ENCODE measurements at regions not wholly inside any gene's neighbourhood (a gene's known extent, or its start where the extent isn't known, plus 50 kb on each side); places are given as distances from the start of the nearest gene placed in this dataset.

GRCh38 chr13:84080748-84081530, 198.7 kb upstream of the SLITRK1 start:
- no peak for FAIRE-seq

GRCh38 chr13:84077271-84077670, 195.0 kb upstream of the SLITRK1 start:
- no peak for FAIRE-seq
- DNase-seq (ENCODE audit: insufficient read length, low spot score), result no peak
- no peak for TF ChIP-seq PAX5 (IDR thresholded peaks at IDR 0.05; ENCODE audit: insufficient read depth, low read length, severe bottlenecking)
- no peak for TF ChIP-seq TAF1 (IDR thresholded peaks at IDR 0.05; ENCODE audit: low read depth, low read length)
- TF ChIP-seq POU2F2 (IDR thresholded peaks at IDR 0.05; ENCODE audit: low read depth, low read length), result no peak
- no peak for TF ChIP-seq POLR2AphosphoS5 (IDR thresholded peaks at IDR 0.05; ENCODE audit: low read depth, low read length)
- TF ChIP-seq POLR2A (IDR thresholded peaks at IDR 0.05; ENCODE audit: low read depth, low read length), result no peak
- TF ChIP-seq SPI1 (IDR thresholded peaks at IDR 0.05; ENCODE audit: low read depth, low read length), result no peak

More at GRCh38 chr13:84080748-84081530, 198.7 kb upstream of the SLITRK1 start:
- TF ChIP-seq PAX5 (IDR thresholded peaks at IDR 0.05; ENCODE audit: insufficient read depth, low read length, severe bottlenecking) (no peak), POU2F2 (IDR thresholded peaks at IDR 0.05; ENCODE audit: low read depth, low read length) (no peak), POLR2A (IDR thresholded peaks at IDR 0.05; ENCODE audit: low read depth, low read length) (no peak), POLR2AphosphoS5 (IDR thresholded peaks at IDR 0.05; ENCODE audit: low read depth, low read length) (no peak), TAF1 (IDR thresholded peaks at IDR 0.05; ENCODE audit: low read depth, low read length) (no peak), SPI1 (IDR thresholded peaks at IDR 0.05; ENCODE audit: low read depth, low read length) (no peak)
- DNase-seq (ENCODE audit: insufficient read length, low spot score), result no peak

- no peak for DNase-seq (ENCODE audit: insufficient read length, low spot score)
- TF ChIP-seq POLR2AphosphoS5 (IDR thresholded peaks at IDR 0.05; ENCODE audit: low read depth, low read length) (no peak), TAF1 (IDR thresholded peaks at IDR 0.05; ENCODE audit: low read depth, low read length) (no peak), POLR2A (IDR thresholded peaks at IDR 0.05; ENCODE audit: low read depth, low read length) (no peak), POU2F2 (IDR thresholded peaks at IDR 0.05; ENCODE audit: low read depth, low read length) (no peak), PAX5 (IDR thresholded peaks at IDR 0.05; ENCODE audit: insufficient read depth, low read length, severe bottlenecking) (no peak), SPI1 (IDR thresholded peaks at IDR 0.05; ENCODE audit: low read depth, low read length) (no peak)
- FAIRE-seq, result no peak
These were observed 194.0 kb upstream of the SLITRK1 start for GRCh38 chr13:84076280-84076679.

- DNase-seq (ENCODE audit: insufficient read length, low spot score) (no peak), FAIRE-seq (no peak)
- no peak for TF ChIP-seq SPI1 (IDR thresholded peaks at IDR 0.05; ENCODE audit: low read depth, low read length)
- TF ChIP-seq POU2F2 (IDR thresholded peaks at IDR 0.05; ENCODE audit: low read depth, low read length), result no peak
- TF ChIP-seq TAF1 (IDR thresholded peaks at IDR 0.05; ENCODE audit: low read depth, low read length), result no peak
- TF ChIP-seq POLR2A (IDR thresholded peaks at IDR 0.05; ENCODE audit: low read depth, low read length), result no peak
- no peak for TF ChIP-seq PAX5 (IDR thresholded peaks at IDR 0.05; ENCODE audit: insufficient read depth, low read length, severe bottlenecking)
- no peak for TF ChIP-seq POLR2AphosphoS5 (IDR thresholded peaks at IDR 0.05; ENCODE audit: low read depth, low read length)
These were observed 168.3 kb upstream of the SLITRK1 start for GRCh38 chr13:84050536-84050935.

DNA sequence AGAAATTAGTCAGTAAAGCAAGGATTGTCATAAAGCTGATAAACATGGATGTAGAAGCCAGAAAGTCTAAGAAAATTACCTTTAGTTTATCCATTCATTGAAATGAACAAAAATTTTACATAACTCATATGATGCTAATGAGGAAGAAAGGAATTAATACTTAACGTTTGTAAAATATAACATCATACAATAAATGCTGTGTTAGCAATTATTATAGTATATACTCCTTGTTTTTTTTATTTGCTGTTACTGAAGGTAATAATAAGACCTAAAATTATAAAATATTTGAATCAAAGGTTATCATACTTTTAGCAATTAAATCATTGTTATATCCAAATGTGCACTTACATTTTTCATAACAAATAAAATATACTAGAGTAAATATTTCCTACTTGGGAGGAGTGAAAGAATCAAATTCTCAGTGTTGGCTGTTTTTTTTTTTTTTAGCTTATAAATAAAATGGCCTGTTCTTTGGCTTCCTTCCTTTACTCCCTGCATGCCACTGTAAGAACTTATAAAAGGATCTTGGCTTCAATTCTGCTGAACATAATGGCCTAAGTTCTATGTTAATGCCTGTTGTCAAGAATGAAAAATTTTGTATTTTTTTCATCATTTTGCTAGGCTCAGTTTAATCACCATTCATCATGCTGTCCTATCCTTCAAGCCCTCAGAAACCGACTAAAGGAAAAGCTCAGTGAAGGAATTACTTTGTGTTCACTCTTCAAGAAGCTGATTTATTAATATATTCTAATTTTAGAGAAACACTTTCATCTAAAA, 167.4 kb upstream of the SLITRK1 start:
- DNase-seq (ENCODE audit: insufficient read length, low spot score) (no peak), FAIRE-seq (no peak)
- TF ChIP-seq POLR2A (IDR thresholded peaks at IDR 0.05; ENCODE audit: low read depth, low read length) (no peak), POLR2AphosphoS5 (IDR thresholded peaks at IDR 0.05; ENCODE audit: low read depth, low read length) (no peak), PAX5 (IDR thresholded peaks at IDR 0.05; ENCODE audit: insufficient read depth, low read length, severe bottlenecking) (no peak), SPI1 (IDR thresholded peaks at IDR 0.05; ENCODE audit: low read depth, low read length) (no peak), TAF1 (IDR thresholded peaks at IDR 0.05; ENCODE audit: low read depth, low read length) (no peak), POU2F2 (IDR thresholded peaks at IDR 0.05; ENCODE audit: low read depth, low read length) (no peak)

- DNase-seq (ENCODE audit: insufficient read length, low spot score) (no peak), FAIRE-seq (no peak)
- TF ChIP-seq SPI1 (IDR thresholded peaks at IDR 0.05; ENCODE audit: low read depth, low read length) (no peak), POLR2A (IDR thresholded peaks at IDR 0.05; ENCODE audit: low read depth, low read length) (no peak), PAX5 (IDR thresholded peaks at IDR 0.05; ENCODE audit: insufficient read depth, low read length, severe bottlenecking) (no peak), POLR2AphosphoS5 (IDR thresholded peaks at IDR 0.05; ENCODE audit: low read depth, low read length) (no peak), POU2F2 (IDR thresholded peaks at IDR 0.05; ENCODE audit: low read depth, low read length) (no peak), TAF1 (IDR thresholded peaks at IDR 0.05; ENCODE audit: low read depth, low read length) (no peak)
These were observed 162.5 kb upstream of the SLITRK1 start for GRCh38 chr13:84044805-84045204.

- TF ChIP-seq SPI1 (IDR thresholded peaks at IDR 0.05; ENCODE audit: low read depth, low read length) (no peak), POLR2AphosphoS5 (IDR thresholded peaks at IDR 0.05; ENCODE audit: low read depth, low read length) (no peak), POU2F2 (IDR thresholded peaks at IDR 0.05; ENCODE audit: low read depth, low read length) (no peak), POLR2A (IDR thresholded peaks at IDR 0.05; ENCODE audit: low read depth, low read length) (no peak), TAF1 (IDR thresholded peaks at IDR 0.05; ENCODE audit: low read depth, low read length) (no peak), PAX5 (IDR thresholded peaks at IDR 0.05; ENCODE audit: insufficient read depth, low read length, severe bottlenecking) (no peak)
- DNase-seq (ENCODE audit: insufficient read length, low spot score), result no peak
These were observed 155.7 kb upstream of the SLITRK1 start for GRCh38 chr13:84038001-84038400.

GRCh38 chr13:84032116-84032515, 149.8 kb upstream of the SLITRK1 start:
- FAIRE-seq, result no peak
- no peak for TF ChIP-seq PAX5 (IDR thresholded peaks at IDR 0.05; ENCODE audit: insufficient read depth, low read length, severe bottlenecking)
- TF ChIP-seq SPI1 (IDR thresholded peaks at IDR 0.05; ENCODE audit: low read depth, low read length), result no peak
- no peak for TF ChIP-seq POLR2A (IDR thresholded peaks at IDR 0.05; ENCODE audit: low read depth, low read length)
- no peak for TF ChIP-seq TAF1 (IDR thresholded peaks at IDR 0.05; ENCODE audit: low read depth, low read length)
- TF ChIP-seq POU2F2 (IDR thresholded peaks at IDR 0.05; ENCODE audit: low read depth, low read length), result no peak
- TF ChIP-seq POLR2AphosphoS5 (IDR thresholded peaks at IDR 0.05; ENCODE audit: low read depth, low read length), result no peak
- no peak for DNase-seq (ENCODE audit: insufficient read length, low spot score)

More at GRCh38 chr13:84038001-84038400, 155.7 kb upstream of the SLITRK1 start:
- FAIRE-seq, result no peak

DNA sequence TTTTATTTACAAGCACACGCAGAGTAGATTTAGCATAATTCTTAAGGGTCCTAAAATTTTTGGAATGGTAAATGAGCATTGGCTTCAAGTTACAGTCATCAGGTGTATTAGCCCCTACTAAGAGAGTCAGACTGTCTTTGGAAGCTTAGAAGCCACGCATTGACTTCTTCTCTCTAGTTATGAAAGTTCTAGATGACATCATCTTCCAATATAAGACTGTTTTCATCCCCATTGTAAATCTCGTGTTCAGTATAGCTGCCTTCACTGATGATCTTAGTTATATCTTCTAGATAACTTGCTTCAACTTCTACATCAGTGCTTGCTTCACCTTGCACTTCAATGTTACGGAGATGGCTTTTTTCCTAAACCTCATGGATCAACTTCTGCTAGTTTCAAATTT, 148.8 kb upstream of the SLITRK1 start:
- TF ChIP-seq SPI1 (IDR thresholded peaks at IDR 0.05; ENCODE audit: low read depth, low read length) (no peak), POLR2A (IDR thresholded peaks at IDR 0.05; ENCODE audit: low read depth, low read length) (no peak), POLR2AphosphoS5 (IDR thresholded peaks at IDR 0.05; ENCODE audit: low read depth, low read length) (no peak)
- no peak for FAIRE-seq

More for the DNA sequence above, 148.8 kb upstream of the SLITRK1 start:
- no peak for DNase-seq (ENCODE audit: insufficient read length, low spot score)

Data from GM12891 (cell line).